ENCODE measurements at regions not wholly inside any gene's neighbourhood (a gene's known extent, or its start where the extent isn't known, plus 50 kb on each side); places are given as distances from the start of the nearest gene placed in this dataset.

GRCh38 chr1:181326348-181326747 lies 157.0 kb upstream of the CACNA1E start:
- no peak for DNase-seq (ENCODE audit: low spot score)

DNA sequence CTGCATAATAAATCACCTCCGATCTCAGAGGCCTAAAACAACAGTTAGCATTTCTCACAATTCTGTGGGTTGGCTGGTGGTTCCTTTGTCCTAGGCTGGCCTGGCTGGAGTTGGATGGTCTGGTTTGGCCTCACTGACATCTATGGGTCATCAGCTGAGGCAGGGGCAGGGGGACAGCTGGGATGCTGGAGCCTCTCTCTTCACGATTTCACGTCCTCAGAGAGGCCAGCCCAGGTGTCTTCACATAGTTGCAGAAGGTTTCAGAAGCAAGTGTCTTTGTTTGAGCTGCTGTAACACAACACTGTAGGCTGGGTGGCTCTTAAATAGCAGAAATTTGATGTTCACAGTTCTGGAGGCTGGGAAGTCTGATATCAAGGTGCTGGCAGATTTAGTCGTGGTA lies 155.5 kb upstream of the CACNA1E start:
- DNase-seq (ENCODE audit: low spot score), result no peak

DNA sequence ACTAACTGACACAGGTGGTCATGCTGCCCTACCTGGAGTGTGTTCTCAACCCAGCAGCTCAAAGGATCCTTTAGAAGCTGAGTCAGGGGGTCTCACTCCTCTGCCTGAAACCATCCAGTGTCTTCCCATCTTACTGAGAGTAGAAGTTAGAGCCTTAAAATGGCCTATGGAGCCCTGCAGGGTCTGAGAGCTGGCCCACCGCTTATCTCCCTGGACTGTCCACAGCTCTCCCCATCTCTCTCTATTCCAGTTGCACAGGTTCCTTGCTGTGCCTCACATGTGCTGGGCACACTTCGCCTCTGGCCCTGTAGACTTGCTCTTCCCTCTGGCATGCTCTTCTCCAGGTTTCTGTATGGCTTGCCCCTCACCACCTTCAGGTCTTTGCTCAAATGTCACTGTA lies 148.6 kb upstream of the CACNA1E start:
- DNase-seq (ENCODE audit: low spot score), result no peak

DNA sequence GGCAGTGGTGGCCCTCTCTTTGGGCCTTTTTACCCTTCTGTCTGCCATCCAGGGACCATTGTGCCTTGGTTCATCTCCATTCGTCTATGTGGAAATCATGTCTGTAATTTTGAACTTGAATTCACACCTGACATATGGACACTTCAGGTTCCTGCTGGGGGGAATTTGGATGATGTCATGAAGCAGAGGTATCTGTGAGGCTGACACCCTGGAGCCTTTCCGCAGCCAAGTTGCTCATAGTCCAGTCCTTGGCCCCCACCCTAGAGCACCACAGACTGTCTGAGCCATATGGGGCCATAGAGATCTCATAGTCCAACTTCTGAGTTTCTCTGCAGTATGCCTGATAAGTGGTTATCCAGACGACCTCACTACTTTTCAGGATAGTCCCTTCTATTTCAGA lies 147.7 kb upstream of the CACNA1E start:
- no peak for DNase-seq (ENCODE audit: low spot score)

DNA sequence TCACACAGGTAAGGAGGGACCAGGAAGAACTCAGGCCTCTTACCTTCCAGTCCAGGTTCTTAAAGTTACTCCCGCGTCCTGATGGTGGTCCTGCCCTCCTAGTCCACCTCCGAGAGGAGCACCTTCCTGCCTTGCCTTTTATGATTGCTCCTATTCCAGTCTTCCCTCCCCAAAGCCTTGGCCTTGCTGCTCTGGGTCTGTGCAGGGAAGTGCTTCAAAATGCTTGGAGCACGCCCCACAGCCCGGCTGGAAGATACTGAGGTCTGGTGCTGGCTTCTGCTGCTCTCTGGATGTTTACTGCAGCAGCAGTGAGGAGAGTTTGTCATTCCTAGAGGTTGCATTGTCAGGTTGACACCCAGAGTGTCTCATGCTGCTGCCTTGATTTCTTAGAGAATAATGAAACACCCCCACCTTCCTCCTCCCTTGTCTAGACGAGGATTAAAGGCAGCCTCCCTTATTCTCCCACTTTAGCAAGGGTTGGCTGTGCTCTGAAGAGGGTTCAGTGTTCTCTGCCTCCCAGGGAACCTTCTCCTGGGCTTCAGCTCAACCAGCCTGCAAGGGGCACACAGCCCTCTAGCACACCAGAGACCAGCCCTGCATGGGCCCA lies 142.2 kb upstream of the CACNA1E start:
- no peak for DNase-seq (ENCODE audit: low spot score)

DNA sequence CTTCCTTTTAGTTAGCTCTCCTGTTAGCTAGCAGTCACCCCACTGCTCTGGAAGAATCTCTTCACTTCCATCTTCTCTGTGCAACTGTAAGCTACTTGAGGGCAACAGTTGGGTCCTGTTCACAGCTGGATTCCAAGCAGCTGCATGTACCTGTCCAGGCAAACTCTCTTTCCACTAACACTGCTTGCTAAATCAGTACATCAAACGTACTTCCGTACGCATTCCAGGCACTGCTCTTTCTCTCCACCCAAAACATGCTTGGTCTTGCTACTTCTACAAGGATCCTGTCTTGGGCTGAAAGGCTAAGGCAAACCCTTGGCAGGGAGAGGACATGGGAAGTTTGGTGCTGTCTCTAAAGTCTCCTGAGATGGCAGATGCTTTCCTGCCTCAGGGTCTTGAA lies 139.2 kb upstream of the CACNA1E start:
- no peak for DNase-seq (ENCODE audit: low spot score)

DNA sequence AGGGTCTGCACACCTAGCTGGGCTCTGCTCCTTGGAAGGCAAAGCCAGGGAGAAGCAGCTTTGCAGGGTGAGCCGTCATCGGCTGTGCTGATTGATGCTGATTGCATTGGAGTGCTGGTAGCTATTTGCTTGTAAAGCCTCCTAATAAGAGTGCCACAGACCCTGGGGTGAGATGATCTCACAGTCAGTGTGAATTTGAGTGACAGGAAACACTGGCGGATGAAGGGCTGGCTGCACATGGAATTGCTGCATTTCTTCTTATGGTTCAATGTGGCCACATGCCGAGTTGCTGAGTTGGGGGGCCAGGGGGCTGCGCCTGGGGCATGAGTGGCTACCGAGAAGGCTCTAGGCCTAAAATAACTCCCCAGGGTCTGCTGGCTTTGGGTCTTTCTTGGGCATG lies 138.2 kb upstream of the CACNA1E start:
- DNase-seq (ENCODE audit: low spot score), result no peak

DNA sequence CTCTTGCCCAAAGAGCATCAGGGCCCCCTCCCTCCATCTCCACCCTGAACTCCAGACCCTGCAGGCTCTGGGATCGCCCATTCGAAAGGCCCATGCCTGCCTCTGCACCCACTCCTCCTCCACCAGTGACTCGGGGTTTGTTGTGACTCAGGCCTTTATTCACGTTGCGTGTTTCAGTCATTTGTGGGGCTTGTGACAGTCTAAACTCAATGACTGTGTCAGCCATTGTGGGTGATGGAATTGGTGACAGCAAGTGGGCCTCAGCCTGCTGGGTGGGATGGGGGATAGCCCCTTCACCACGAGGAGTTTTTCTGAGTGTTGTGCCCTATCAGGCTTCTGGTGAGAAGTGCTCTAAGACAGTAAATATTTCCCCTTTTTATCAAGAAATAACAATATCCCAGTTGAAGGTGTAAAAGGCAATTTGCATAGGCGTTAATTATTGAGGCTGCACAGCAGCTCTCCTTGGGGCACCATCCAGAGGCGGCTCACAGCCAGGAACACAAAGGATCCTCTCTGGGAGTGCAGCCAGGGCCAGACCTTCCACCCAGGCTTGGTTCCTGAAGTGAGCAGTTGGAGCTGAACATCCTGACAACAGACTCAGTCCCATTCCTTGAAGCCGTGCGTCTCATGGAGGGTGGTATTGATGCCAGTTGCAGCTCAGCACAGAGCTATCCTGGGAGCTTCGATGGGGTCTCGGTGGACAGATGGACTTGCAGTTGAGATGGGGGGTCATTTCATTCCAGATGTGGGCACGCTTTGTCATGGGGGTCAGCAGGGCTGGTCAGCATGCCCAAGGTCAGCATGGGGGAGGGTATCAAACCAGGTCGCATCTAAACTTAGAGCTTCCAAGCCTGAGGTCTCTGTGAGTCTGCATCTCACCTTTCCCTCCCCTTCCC lies 135.6 kb upstream of the CACNA1E start:
- DNase-seq (ENCODE audit: low spot score), result no peak

DNA sequence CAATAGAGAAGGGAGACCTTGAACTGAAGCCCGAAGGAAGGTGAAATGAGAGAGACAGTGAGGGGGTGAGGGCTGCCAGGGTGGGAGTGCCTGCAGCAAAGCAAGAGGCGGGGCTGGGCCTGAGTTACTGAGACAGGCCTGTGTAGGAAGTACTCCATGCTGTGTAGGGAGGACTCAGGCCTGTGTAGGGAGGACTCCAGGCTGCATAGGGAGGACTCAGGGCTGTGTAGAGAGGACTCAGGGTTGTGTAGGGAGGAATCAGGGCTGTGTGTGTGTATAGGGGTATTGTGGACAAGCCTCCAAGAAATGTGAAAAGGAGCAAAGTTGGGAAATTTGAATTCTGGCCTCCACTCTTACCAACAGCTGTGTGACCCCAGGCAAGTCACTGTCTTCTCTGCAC lies 133.8 kb upstream of the CACNA1E start:
- DNase-seq (ENCODE audit: low spot score), result no peak

DNA sequence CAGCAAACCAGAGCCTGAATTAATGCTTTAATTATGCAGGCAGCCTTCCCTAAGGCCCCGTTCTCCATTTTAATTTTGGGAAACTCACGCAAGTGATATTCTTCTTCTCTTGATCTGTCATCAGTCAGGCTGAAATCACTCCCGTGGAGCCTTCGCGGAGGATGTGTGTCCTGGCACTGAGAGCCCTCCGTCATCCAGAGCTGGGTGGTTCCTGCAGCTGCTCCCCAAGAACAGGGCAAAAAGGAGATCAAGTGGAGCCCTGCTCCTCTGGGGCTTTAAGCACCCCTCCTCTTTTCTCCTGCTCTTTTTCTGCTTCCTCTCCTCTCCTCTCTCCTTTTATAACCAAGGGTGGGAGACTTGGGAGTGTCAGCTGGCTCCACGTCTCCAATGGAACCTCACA lies 133.2 kb upstream of the CACNA1E start:
- no peak for DNase-seq (ENCODE audit: low spot score)

GRCh38 chr1:181351740-181352139 lies 131.6 kb upstream of the CACNA1E start:
- no peak for DNase-seq (ENCODE audit: low spot score)

DNA sequence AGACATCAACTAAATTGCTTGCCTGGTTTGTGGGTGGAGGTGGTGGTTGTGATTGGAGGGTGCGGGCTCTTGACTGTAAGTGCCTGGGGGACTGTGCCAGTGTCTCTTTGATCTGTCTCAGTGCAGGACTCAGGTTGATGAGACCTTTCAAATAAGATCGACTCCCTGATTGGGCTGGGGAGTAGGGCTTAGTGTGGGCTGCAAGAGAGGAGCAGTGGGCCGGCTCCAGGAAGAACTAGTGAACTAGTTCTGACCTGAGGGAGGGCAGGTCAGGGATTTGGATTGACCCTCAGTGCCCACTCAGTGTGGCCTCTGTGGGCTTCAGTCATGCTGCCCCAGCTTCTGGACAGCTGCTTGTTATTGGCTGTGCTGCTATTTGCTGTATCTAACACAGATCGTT lies 130.6 kb upstream of the CACNA1E start:
- DNase-seq (ENCODE audit: low spot score), result no peak

- no peak for DNase-seq (ENCODE audit: low spot score)
These were observed 129.8 kb upstream of the CACNA1E start for GRCh38 chr1:181353526-181353925.

DNA sequence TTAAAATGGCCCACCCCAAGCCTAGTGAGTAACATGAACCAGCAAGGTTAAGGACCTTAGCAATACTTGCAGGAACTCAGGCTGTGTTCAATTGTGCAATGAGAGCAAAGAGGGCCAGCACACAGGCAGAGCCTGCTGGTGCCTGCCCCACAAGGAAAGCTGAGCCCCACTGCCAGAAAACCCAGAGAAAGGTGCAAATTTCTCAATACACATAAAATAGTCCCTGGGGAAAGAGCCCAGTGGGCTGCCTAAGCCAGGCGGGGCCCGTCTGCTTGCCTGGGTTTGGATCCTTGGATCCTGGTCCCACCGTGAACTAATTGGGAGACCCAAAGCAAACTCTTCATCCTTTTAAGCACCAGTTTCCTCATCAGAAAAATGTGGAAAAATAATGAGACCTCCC lies 128.5 kb upstream of the CACNA1E start:
- no peak for DNase-seq (ENCODE audit: low spot score)

DNA sequence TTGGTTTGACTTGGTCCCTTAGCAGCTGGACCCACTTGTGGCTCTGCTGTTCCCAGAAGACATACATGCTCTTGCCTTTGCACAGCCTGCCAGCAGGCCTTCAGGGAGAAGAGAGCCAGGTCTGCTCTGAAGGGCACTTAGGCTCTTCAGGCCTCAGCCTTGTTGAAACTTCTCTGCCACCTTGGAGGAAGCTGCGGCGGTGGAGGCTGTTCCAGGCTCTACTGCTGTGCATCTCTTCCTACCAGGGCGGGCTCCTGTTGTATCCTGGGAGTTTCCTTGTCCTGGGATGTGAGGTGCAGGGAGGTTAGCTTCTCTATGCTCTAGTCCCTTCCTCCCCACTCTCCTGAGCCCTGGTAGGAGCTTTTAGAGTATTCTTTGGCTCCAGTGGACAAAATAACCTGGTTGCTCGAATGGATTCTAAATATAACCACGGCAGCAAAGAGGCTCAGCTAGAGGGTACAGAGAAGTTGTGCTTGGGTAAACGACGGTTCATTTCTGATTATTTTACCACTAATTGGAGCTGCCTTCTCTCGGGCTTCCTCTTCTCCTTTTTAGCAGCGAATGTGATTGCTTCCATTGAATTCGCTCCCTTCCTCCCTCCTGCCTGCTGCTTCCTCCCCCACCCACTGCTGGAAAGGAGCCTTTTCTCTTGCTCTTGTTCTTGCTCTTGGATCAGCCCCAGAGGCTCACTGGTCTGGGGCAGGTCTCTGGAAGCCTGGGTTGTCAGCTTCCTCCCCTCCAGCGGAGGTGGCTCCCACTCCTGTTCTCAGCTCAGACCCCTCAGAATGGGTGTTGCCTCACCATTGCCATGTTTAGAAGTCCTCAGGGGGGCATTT lies 126.6 kb upstream of the CACNA1E start:
- DNase-seq (ENCODE audit: low spot score), result peak; percentile 4

- DNase-seq (ENCODE audit: low spot score), result no peak
These were observed 124.3 kb upstream of the CACNA1E start for GRCh38 chr1:181359012-181359411.

GRCh38 chr1:181364801-181365200 lies 118.5 kb upstream of the CACNA1E start:
- DNase-seq (ENCODE audit: low spot score), result no peak

DNA sequence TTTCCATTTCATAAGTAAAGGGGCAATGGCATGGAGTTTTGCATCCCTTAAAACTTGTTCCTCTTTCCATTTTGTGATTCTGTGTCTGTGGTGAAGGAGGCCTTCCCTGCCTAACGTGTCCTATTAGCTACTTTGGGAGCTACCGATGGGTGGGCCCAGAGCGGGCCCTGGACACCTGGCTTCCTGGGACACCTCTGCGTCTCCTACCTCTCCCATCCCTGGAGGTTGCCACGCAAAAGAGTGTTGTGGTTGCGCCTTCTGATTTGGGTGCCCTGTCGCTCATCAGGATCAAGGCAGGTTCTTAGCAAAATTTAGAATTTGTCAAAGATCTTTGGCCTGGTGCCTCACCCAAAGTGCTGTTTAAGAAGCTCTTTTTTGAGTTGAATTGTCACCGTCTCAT lies 116.4 kb upstream of the CACNA1E start:
- DNase-seq (ENCODE audit: low spot score), result no peak

- no peak for DNase-seq (ENCODE audit: low spot score)
These were observed 113.9 kb upstream of the CACNA1E start for GRCh38 chr1:181369416-181369815.

- peak; percentile 12 for DNase-seq (ENCODE audit: low spot score)
These were observed 99.6 kb upstream of the CACNA1E start for GRCh38 chr1:181383695-181384094.

DNA sequence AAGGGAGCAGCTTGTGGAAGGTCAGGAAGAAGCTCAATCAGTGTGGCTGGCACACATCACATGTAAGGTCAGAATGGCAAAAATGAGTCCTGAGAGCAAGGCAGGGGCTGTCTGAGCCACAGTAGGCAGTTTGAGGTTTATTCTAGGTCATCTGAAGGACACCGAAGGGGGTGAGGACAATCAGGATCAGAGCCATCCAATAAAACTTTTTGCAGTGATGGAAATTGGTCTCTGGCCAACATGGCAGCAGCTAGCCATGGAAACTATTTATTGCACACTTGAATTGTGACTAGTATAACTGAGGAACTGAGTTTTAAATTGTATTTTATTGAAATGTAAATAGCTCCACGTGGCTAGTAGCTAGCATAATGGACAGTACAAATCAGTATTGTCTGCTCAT lies 97.0 kb upstream of the CACNA1E start:
- DNase-seq (ENCODE audit: low spot score), result no peak

- DNase-seq (ENCODE audit: low spot score), result no peak
These were observed 96.4 kb upstream of the CACNA1E start for GRCh38 chr1:181386951-181387350.

- no peak for DNase-seq (ENCODE audit: low spot score)
These were observed 95.6 kb upstream of the CACNA1E start for GRCh38 chr1:181387702-181388101.
